ENCODE measurements at regions not wholly inside any gene's neighbourhood (a gene's known extent, or its start where the extent isn't known, plus 50 kb on each side); places are given as distances from the start of the nearest gene placed in this dataset.

GRCh38 chr5:113823696-113824095 is 310.2 kb downstream of the YTHDC2 start:
- Histone ChIP-seq H3K36me3 (ENCODE audit: low read depth) (no peaks in the 10 kb centered on the region), H3K4me2 (ENCODE audit: unreplicated experiment) (no peak overlapping the region), H3K9me3 (ENCODE audit: low read depth) (no peaks in the 10 kb centered on the region), H3F3A (ENCODE audit: insufficient read depth) (no peaks in the 10 kb centered on the region), H3K4me3 (no peak overlapping the region), H2AFZ (no peak overlapping the region), H3K79me2 (ENCODE audit: insufficient read depth) (no peaks in the 10 kb centered on the region), H4K20me1 (ENCODE audit: insufficient read depth) (no peaks in the 10 kb centered on the region), H3K9me2 (ENCODE audit: insufficient read depth) (0 out of 2 replicates have a peak, but pooled peaks cover 4% of the 10 kb centered on the region), H3K27me3 (replicated peaks; ENCODE audit: insufficient read depth) (no peaks in the 10 kb centered on the region), H3K4me1 (ENCODE audit: insufficient read depth) (no peaks in the 10 kb centered on the region), H3K9ac (no peak overlapping the region), H3K27ac (no peak overlapping the region)
- no peak for TF ChIP-seq EZH2 (IDR thresholded peaks at IDR 0.05; ENCODE audit: insufficient read depth, poor library complexity, severe bottlenecking)
- TF ChIP-seq EZH2phosphoT487 (IDR thresholded peaks at IDR 0.05; ENCODE audit: insufficient read depth, low read depth): no peak
- no peak for DNase-seq
- in situ Hi-C loops (cut with MboI): no loop called here
- 20 to 25% methylated on average over 3 of the region's 3 CpGs for WGBS, 2 experiments (ENCODE audit: low coverage in 1 of 2, low lambda C conversion rate in 2 of 2, missing lambda C conversion rate in 2 of 2)

GRCh38 chr5:113824307-113824706 is 310.8 kb downstream of the YTHDC2 start:
- no peak overlapping the region for H3K9ac ChIP-seq
- WGBS, 2 experiments (ENCODE audit: low coverage in 1 of 2, low lambda C conversion rate in 2 of 2, missing lambda C conversion rate in 2 of 2): 13 to 18% methylated on average over 2 of the region's 2 CpGs
- no peaks in the 10 kb centered on the region for H3K36me3 ChIP-seq (ENCODE audit: low read depth)
- H4K20me1 ChIP-seq (ENCODE audit: insufficient read depth): no peaks in the 10 kb centered on the region
- no peaks in the 10 kb centered on the region for H3K4me1 ChIP-seq (ENCODE audit: insufficient read depth)
- H3K9me3 ChIP-seq (ENCODE audit: low read depth): no peaks in the 10 kb centered on the region
- in situ Hi-C loops (cut with MboI): no loop called here
- no peak overlapping the region for H2AFZ ChIP-seq
- H3K4me2 ChIP-seq (ENCODE audit: unreplicated experiment): no peak overlapping the region
- DNase-seq: no peak
- no peaks in the 10 kb centered on the region for H3K27me3 ChIP-seq (replicated peaks; ENCODE audit: insufficient read depth)
- H3F3A ChIP-seq (ENCODE audit: insufficient read depth): no peaks in the 10 kb centered on the region
- no peak for TF ChIP-seq EZH2 (IDR thresholded peaks at IDR 0.05; ENCODE audit: insufficient read depth, poor library complexity, severe bottlenecking)
- TF ChIP-seq EZH2phosphoT487 (IDR thresholded peaks at IDR 0.05; ENCODE audit: insufficient read depth, low read depth): no peak
- no peaks in the 10 kb centered on the region for H3K79me2 ChIP-seq (ENCODE audit: insufficient read depth)
- H3K9me2 ChIP-seq (ENCODE audit: insufficient read depth): 0 out of 2 replicates have a peak, but pooled peaks cover 4% of the 10 kb centered on the region
- H3K4me3 ChIP-seq: no peak overlapping the region
- H3K27ac ChIP-seq: no peak overlapping the region

- Histone ChIP-seq H2AFZ (no peak overlapping the region), H3K9me3 (ENCODE audit: low read depth) (no peaks in the 10 kb centered on the region), H4K20me1 (ENCODE audit: insufficient read depth) (no peaks in the 10 kb centered on the region), H3K27me3 (replicated peaks; ENCODE audit: insufficient read depth) (no peaks in the 10 kb centered on the region), H3K4me3 (no peak overlapping the region), H3K9me2 (ENCODE audit: insufficient read depth) (0 out of 2 replicates have a peak, but pooled peaks cover 4% of the 10 kb centered on the region), H3K36me3 (ENCODE audit: low read depth) (no peaks in the 10 kb centered on the region), H3K4me2 (ENCODE audit: unreplicated experiment) (no peak overlapping the region), H3K27ac (no peak overlapping the region), H3K9ac (no peak overlapping the region), H3K4me1 (ENCODE audit: insufficient read depth) (no peaks in the 10 kb centered on the region), H3F3A (ENCODE audit: insufficient read depth) (no peaks in the 10 kb centered on the region), H3K79me2 (ENCODE audit: insufficient read depth) (no peaks in the 10 kb centered on the region)
- in situ Hi-C loops (cut with MboI): no loop called here
- DNase-seq: no peak
- TF ChIP-seq EZH2 (IDR thresholded peaks at IDR 0.05; ENCODE audit: insufficient read depth, poor library complexity, severe bottlenecking): no peak
- no peak for TF ChIP-seq EZH2phosphoT487 (IDR thresholded peaks at IDR 0.05; ENCODE audit: insufficient read depth, low read depth)
Observed at GRCh38 chr5:113825176-113825575, 311.7 kb downstream of the YTHDC2 start.

GRCh38 chr5:113846941-113847340 is 333.4 kb downstream of the YTHDC2 start:
- H4K20me1 ChIP-seq (ENCODE audit: insufficient read depth): no peaks in the 10 kb centered on the region
- H2AFZ ChIP-seq: no peak overlapping the region
- no peak overlapping the region for H3K4me2 ChIP-seq (ENCODE audit: unreplicated experiment)
- in situ Hi-C loops (cut with MboI): no loop called here
- H3K9me3 ChIP-seq (ENCODE audit: low read depth): no peaks in the 10 kb centered on the region
- no peak overlapping the region for H3K9ac ChIP-seq
- H3K79me2 ChIP-seq (ENCODE audit: insufficient read depth): no peaks in the 10 kb centered on the region
- H3K4me3 ChIP-seq: no peak overlapping the region
- no peak for DNase-seq
- H3K36me3 ChIP-seq (ENCODE audit: low read depth): no peaks in the 10 kb centered on the region
- no peak overlapping the region for H3K27ac ChIP-seq
- no peaks in the 10 kb centered on the region for H3K27me3 ChIP-seq (replicated peaks; ENCODE audit: insufficient read depth)
- H3K4me1 ChIP-seq (ENCODE audit: insufficient read depth): no peaks in the 10 kb centered on the region
- 16 to 22% methylated on average over 5 of the region's 5 CpGs for WGBS, 2 experiments (ENCODE audit: low coverage in 1 of 2, low lambda C conversion rate in 2 of 2, missing lambda C conversion rate in 2 of 2)
- no peaks in the 10 kb centered on the region for H3F3A ChIP-seq (ENCODE audit: insufficient read depth)
- H3K9me2 ChIP-seq (ENCODE audit: insufficient read depth): no peaks in the 10 kb centered on the region
- TF ChIP-seq EZH2phosphoT487 (IDR thresholded peaks at IDR 0.05; ENCODE audit: insufficient read depth, low read depth): no peak
- TF ChIP-seq EZH2 (IDR thresholded peaks at IDR 0.05; ENCODE audit: insufficient read depth, poor library complexity, severe bottlenecking): no peak

GRCh38 chr5:113864437-113864836 is 350.9 kb downstream of the YTHDC2 start:
- H3K9me3 ChIP-seq (ENCODE audit: low read depth): peaks cover 4% of the 10 kb centered on the region
- TF ChIP-seq EZH2phosphoT487 (IDR thresholded peaks at IDR 0.05; ENCODE audit: insufficient read depth, low read depth) (no peak), EZH2 (IDR thresholded peaks at IDR 0.05; ENCODE audit: insufficient read depth, poor library complexity, severe bottlenecking) (no peak)
- no peak overlapping the region for H3K9ac ChIP-seq
- H3K27me3 ChIP-seq (replicated peaks; ENCODE audit: insufficient read depth): no peaks in the 10 kb centered on the region
- no peak overlapping the region for H3K4me2 ChIP-seq (ENCODE audit: unreplicated experiment)
- no peak overlapping the region for H3K27ac ChIP-seq
- no peaks in the 10 kb centered on the region for H3F3A ChIP-seq (ENCODE audit: insufficient read depth)
- H3K36me3 ChIP-seq (ENCODE audit: low read depth): no peaks in the 10 kb centered on the region
- in situ Hi-C loops (cut with MboI): no loop called here
- H3K4me1 ChIP-seq (ENCODE audit: insufficient read depth): no peaks in the 10 kb centered on the region
- H3K9me2 ChIP-seq (ENCODE audit: insufficient read depth): no peaks in the 10 kb centered on the region
- no peak overlapping the region for H2AFZ ChIP-seq
- no peaks in the 10 kb centered on the region for H3K79me2 ChIP-seq (ENCODE audit: insufficient read depth)
- DNase-seq: no peak
- no peak overlapping the region for H3K4me3 ChIP-seq
- no peaks in the 10 kb centered on the region for H4K20me1 ChIP-seq (ENCODE audit: insufficient read depth)
